ENCODE measurements at regions not wholly inside any gene's neighbourhood (a gene's known extent, or its start where the extent isn't known, plus 50 kb on each side); places are given as distances from the start of the nearest gene placed in this dataset.
A peak's percentile ranks its signal among the peaks of the same experiment; 100 is the strongest.
"Not testable (repeated sequence)": the region's sequence is repeated elsewhere in the genome, so short reads cannot be mapped to it uniquely, and the experiment has no call there.

DNA sequence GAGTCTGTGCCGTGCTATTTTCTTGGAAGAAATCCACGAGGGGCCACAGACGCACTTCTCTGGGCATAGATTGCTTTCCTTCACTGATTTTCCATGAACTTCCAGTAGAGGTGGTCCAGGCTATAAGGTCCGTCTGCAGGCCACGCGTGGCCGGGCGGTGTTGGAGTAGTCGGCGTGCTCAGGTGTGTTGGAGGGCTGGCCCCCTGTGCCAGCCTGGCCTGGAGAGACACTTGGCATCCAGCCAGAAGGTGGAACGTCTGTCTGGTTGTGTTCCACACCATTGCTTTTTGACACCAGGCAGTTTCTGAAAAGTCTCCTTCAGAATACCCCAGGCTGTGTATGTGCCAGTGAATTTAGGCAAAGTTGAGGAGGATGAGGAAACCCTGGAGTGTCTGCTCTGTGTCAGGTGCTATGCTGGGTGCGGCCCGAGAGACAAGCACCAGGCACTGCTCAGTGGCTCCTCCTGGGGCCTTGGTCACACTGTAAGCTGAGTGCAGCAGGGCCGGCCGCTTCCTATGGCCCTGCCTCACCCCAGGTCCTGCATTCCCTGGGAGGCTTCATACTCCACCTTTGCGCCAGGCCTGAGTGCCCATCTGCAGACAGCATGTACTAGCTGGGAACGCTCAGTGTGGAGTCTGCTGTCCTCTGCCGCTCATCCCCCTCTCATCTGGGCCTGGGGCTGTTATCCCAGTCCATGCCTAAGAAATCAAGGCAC is 52.1 kb upstream of the TAMM41 start:
- no peak for DNase-seq

- DNase-seq: peak in 1 of 2 experiments; percentile 8
These were observed 52.7 kb upstream of the TAMM41 start for GRCh38 chr3:11899389-11899788.

DNA sequence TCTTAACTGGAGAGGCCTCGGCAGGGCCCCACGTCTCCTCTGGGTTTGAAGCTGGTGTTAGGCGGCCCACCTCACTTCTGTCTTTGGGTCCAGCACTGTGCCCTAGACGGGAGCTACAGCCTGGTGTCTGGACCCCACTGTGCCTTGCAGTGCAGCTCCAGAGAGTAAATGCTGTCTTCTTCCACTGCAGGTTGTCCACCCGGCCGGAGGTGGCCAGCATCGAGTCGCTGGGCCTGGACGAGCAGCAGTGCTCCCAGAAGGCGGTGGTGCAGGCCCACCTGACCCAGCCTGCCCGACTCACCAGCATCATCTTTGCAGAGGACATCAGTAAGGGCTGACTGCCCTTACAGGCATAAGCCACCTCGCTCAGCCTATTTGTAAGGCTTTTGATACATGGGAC is 53.1 kb upstream of the TAMM41 start:
- DNase-seq: no peak

- no peak for DNase-seq
These were observed 54.1 kb upstream of the TAMM41 start for GRCh38 chr3:11900824-11901223.

GRCh38 chr3:11901286-11901875 is 54.7 kb upstream of the TAMM41 start:
- DNase-seq: no peak

DNA sequence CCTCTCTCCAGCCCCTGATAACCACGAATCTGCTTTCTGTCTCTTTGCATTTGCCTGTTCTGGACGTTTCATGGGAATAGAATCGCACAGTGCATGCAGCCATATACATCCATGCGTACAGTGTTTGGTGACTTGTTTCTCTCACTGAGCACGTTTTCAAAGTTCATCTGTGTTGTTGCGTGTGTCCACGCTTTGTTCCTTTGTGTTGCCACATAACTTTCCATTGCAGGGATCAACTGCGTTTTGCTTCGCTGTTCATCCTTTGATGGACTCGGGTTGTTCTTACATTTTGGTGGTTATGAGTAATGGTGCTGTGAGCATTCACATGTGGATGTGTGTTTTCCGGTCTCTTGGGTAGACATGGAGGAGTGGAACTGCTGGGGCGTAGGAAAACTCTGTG is 56.4 kb upstream of the TAMM41 start:
- no peak for DNase-seq

DNA sequence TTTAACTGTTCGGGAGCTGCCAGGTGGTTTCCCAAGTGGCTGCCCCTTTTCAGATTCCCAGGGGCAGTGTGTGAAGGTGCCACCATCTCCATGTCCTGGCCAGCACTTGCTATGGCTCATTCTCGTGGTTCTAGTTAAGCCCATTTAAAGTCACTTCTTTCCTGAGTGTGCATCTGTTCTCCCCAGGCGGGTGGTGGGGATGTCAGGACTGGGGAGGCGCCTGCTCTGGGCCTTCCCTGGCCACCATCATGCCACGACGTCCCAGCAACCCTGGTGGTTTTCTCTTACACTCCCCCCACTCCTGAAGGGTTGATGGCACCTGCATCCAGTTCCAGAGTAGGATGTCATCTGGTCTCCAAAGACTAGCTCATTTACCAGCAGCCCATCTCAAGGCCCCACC is 56.8 kb upstream of the TAMM41 start:
- DNase-seq: no peak

DNA sequence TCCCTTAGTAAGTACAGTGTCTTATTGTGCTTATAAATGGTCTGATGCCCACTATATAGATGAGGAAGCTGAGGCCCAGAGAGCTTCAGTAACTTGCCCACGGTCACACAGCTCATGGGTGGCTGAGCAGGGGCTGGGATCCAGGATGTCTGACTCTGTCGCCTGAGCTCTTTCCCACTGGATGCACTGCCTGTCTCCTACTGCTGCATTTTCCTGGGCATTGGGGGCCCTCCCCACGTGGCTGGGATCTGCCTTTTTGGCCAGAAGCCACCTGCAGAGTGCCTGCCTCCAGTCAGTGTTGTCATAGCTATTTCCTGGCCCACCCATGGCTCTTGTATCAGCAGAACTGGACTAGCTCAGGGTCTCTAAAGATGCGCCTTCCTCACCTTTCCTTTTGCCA is 57.5 kb upstream of the TAMM41 start:
- no peak for DNase-seq

DNA sequence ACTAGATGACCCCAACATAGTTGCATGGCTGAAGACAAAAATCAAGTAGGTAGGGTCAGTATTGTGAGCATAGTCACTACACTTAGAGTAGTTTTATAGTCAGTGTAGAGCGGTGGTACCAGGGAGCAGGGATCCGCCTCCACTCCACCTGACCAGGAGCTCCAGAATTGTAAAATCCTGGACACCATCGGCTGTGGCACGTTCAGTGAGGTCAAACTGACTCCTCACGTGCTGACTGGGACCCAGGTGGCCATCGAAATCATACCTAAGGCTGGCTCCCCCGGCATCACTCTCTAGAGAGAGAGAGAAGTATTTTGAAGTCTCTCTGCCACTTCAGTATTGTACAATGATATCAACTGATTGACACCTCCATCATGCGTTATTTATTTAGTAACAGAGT is 59.7 kb upstream of the TAMM41 start:
- no peak for DNase-seq

DNA sequence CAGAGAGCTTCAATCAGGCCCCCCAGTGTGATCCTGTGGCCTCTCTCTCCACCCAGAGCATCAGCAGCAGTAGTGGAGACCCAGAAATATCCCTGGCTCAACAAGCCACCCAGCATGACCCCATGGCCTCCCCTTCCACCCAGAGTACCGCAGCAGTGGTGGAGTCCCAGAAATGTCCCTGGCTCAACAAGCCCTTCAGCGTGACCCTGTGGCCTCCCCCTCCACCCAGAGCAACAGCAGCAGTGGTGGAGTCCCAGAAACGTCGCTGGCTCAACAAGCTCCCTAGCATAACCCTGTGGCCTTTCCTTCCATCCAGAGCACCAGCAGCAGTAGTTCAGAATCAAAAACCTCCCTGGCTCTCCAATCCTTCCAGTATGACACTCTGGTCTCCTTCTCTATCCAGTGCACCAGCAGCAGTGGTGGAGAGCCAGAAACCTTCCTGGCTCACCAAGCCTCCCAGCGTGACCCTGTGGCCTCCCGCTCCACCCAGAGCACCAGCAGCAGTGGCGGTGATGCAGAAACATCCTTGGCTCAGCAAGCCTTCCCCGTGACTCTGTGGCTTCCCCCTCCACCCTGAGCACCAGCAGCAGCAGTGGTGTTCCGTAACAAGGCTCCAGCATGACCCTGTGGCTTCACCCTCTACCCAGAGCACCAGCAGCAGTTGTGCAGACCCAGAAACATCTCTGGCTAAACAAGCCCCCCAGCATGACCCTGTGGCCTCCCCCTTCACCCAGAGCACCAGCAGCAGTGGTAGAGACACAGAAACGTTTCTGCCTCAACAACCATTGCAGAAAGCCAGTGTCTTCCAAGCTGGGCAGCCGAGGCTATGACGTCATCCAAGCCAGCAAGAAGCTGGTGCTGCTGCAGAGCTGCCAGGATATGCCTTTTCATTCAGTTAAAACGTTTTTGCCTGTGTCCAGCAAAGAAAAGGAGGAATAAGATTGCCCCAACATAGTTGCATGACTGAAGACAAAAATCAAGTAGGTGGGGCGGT is 61.3 kb upstream of the TAMM41 start:
- DNase-seq: no peak

GRCh38 chr3:11908981-11909698 is 62.5 kb upstream of the TAMM41 start:
- no peak for DNase-seq

DNA sequence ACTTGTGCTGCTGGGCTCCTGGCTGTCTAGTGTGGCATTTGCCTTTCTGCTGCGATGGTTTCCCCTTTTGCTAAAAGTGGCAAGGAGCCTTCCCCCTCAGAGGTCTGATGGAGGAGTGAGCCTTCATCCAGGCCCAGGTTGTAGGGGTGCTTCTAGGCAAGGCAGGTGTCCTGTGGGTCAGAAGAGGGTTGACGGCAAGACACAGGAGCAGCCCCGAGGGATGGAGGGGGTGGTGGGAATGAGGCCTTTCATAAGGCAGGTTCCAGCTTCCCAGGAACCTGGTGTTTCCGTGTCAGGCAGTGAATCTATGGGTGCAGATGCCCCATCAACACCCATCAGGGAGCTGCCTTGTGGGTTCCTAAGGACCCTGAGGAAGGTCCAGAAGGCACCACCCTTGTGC is 63.0 kb upstream of the TAMM41 start:
- DNase-seq: no peak

DNA sequence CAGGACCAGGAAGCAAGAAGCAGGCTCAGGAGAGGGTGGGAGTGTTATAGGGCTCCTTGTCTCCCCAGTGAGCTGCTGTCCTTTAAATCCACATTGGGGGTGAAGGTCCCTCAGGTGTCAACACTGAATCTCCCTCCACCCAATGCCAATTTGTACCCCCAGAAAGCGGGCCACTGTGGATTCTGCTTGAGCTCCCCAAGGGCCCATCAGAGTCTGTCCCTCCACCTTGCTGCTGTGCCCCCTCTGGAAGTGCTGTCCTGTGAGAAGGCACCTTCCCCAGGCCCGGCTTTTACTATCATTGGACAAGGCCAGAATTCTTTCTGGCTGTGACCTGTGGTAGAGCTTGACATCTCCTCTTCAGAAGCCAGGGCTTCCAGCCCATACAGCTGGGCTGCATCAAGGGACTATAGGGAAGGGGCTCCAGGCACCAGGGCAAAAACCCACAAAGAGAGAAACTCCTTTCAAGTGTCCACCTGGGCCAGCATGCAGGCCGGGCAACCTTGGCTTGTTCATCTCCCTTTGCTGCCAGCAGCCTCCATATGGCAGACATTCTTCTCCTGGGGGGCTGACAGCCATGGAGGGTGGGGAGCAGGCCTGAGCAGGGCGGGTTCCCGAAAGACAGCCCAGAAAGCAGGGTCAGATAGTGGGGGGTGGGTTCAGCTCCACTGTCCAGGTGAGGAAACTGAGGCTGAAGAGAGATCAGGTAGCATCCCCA is 63.7 kb upstream of the TAMM41 start:
- DNase-seq: not testable (repeated sequence)

- DNase-seq: no peak
These were observed 64.4 kb upstream of the TAMM41 start for GRCh38 chr3:11910971-11911531.

GRCh38 chr3:11911887-11912286 is 65.2 kb upstream of the TAMM41 start:
- not testable (repeated sequence) for DNase-seq

- no peak for DNase-seq
These were observed 66.6 kb upstream of the TAMM41 start for GRCh38 chr3:11913316-11913715.

GRCh38 chr3:11914041-11914440 is 67.4 kb upstream of the TAMM41 start:
- no peak for DNase-seq

DNA sequence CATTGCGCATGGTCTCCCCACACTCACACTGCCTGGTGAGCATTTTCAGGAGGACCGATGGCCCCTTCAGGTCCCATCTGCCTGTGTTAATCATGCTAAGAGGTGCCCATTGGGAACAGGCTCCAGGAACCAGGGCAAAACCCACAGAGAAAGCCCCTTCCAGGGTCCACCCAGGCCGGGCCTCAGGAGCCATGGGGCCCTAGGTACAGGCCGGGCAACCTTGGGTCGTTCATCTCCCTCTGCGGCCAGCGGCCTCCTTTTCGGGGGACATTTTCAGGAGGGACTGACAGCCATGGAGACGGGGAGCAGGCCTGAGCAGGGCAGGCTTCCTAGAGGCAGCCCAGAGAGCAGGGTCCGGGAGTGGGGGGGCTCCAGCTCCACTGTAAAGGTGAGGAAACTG is 68.0 kb upstream of the TAMM41 start:
- no peak for DNase-seq

GRCh38 chr3:11915621-11916424 is 69.1 kb upstream of the TAMM41 start:
- no peak for DNase-seq

DNA sequence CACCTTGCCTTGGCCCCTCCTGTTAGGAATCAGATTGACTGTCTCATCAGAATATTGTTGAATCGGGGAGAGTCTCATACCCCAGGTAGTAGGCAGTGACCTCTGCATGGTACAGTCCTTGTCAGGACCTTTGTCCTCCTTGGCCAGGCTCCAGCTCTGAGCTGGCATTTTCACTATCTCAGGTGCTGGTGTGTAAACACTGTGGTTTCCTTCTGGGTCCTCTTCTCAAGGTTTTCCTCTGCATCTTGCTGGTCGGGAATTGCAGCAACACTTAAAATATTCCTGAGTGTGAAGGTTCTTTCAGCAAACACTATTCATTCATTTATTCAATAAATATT is 69.7 kb upstream of the TAMM41 start:
- not testable (repeated sequence) for DNase-seq

- DNase-seq: no peak
These were observed 70.4 kb upstream of the TAMM41 start for GRCh38 chr3:11917051-11917450.
